ENCODE measurements at regions not wholly inside any gene's neighbourhood (a gene's known extent, or its start where the extent isn't known, plus 50 kb on each side); places are given as distances from the start of the nearest gene placed in this dataset.

DNA sequence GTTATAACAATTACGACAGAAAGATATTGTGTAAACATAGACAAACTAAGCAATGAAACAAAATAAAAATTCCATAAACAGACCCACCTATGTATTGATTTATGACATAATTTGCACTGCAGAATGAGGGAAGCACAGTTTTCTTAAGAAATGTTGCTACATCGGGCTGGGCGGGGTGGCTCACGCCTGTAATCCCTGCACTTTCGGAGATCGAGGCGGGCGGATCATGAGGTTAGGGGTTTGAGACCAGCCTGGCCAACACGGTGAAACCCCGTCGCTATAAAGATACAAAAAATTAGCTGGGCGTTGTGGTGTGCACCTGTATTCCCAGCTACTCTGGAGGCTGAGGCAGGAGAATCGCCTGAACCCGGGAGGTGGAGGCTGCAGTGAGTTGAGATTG lies 1344.4 kb upstream of the WWC1 start (continued):
- TF ChIP-seq TCF7 (IDR thresholded peaks at IDR 0.05; ENCODE audit: borderline replicate concordance) (no peak), FOXM1 (IDR thresholded peaks at IDR 0.05; ENCODE audit: low read depth, low read length) (no peak)
- TF ChIP-seq, protein P1, sequence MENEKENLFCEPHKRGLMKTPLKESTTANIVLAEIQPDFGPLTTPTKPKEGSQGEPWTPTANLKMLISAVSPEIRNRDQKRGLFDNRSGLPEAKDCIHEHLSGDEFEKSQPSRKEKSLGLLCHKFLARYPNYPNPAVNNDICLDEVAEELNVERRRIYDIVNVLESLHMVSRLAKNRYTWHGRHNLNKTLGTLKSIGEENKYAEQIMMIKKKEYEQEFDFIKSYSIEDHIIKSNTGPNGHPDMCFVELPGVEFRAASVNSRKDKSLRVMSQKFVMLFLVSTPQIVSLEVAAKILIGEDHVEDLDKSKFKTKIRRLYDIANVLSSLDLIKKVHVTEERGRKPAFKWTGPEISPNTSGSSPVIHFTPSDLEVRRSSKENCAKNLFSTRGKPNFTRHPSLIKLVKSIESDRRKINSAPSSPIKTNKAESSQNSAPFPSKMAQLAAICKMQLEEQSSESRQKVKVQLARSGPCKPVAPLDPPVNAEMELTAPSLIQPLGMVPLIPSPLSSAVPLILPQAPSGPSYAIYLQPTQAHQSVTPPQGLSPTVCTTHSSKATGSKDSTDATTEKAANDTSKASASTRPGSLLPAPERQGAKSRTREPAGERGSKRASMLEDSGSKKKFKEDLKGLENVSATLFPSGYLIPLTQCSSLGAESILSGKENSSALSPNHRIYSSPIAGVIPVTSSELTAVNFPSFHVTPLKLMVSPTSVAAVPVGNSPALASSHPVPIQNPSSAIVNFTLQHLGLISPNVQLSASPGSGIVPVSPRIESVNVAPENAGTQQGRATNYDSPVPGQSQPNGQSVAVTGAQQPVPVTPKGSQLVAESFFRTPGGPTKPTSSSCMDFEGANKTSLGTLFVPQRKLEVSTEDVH (IDR thresholded peaks at IDR 0.05; ENCODE audit: low read depth, partially characterized antibody): no peak

DNA sequence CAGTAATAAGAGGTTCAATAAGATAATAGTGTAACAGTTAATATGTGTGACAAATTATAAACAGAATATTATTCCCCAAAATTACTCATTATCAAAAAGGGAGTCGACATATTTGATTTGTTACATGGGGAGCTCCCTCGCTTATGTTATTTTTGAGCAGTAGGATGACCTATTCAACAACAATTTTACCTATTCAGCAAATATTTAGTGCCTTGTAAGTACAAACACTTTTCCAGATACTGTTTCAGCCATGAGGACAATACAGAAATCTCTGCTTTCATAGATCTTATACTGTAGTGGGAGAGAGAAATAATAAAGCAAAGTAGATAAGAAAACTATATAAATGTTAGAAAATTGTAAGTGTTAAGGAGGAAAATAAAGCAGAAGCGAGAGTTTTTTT lies 1342.8 kb upstream of the WWC1 start:
- in situ Hi-C loops (cut with MboI) (no loop called here), intact Hi-C loops (cut with micrococcal nuclease; ENCODE audit: unreplicated experiment) (no loop called here)
- Histone ChIP-seq H2AFZ (ENCODE audit: control insufficient read depth, low read depth, low read length) (no peak overlapping the region), H3K27me3 (replicated peaks in 1 of 2; ENCODE audit: control insufficient read depth in 2 of 2, insufficient read depth in 2 of 2, low read length in 1 of 2) (no peaks in the 10 kb centered on the region), H3K27ac (ENCODE audit: control insufficient read depth, insufficient read depth) (no peak overlapping the region), H3K4me2 (ENCODE audit: control insufficient read depth, insufficient read depth) (no peak overlapping the region), H4K20me1 (ENCODE audit: control insufficient read depth, insufficient read depth) (no peaks in the 10 kb centered on the region), H3K36me3 (ENCODE audit: control insufficient read depth in 2 of 2, insufficient read depth in 2 of 2, low read length in 1 of 2) (no peaks in the 10 kb centered on the region), H3K9ac (ENCODE audit: control insufficient read depth, insufficient read depth, low read length) (no peak overlapping the region), H3K79me2 (ENCODE audit: control insufficient read depth, insufficient read depth, low read length) (no peaks in the 10 kb centered on the region), H3K4me1 (ENCODE audit: control insufficient read depth, insufficient read depth, low read length) (no peaks in the 10 kb centered on the region), H3K9me3 (replicated peaks; ENCODE audit: control insufficient read depth, insufficient read depth, low read length) (no peaks in the 10 kb centered on the region), H3K4me3 (no peak overlapping the region)
- RAD21 ChIA-PET (ENCODE audit: unreplicated experiment): no interaction called here
- SMC1A ChIA-PET (ENCODE audit: uncharacterized antibody, unreplicated experiment): no interaction called here
- CTCF ChIA-PET: no interaction called here
- TF ChIP-seq MTA3 (IDR thresholded peaks at IDR 0.05; ENCODE audit: borderline replicate concordance, low read length) (no peak), MEF2B (IDR thresholded peaks at IDR 0.05; ENCODE audit: partially characterized antibody, poor library complexity, severe bottlenecking) (no peak)
- TF ChIP-seq, protein P2, sequence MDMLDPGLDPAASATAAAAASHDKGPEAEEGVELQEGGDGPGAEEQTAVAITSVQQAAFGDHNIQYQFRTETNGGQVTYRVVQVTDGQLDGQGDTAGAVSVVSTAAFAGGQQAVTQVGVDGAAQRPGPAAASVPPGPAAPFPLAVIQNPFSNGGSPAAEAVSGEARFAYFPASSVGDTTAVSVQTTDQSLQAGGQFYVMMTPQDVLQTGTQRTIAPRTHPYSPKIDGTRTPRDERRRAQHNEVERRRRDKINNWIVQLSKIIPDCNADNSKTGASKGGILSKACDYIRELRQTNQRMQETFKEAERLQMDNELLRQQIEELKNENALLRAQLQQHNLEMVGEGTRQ (IDR thresholded peaks at IDR 0.05; ENCODE audit: borderline replicate concordance, low read depth, low read length): no peak
- TF ChIP-seq, protein P3, sequence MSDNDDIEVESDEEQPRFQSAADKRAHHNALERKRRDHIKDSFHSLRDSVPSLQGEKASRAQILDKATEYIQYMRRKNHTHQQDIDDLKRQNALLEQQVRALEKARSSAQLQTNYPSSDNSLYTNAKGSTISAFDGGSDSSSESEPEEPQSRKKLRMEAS (IDR thresholded peaks at IDR 0.05; ENCODE audit: low read depth, low read length): no peak
- 0% methylated on average over 3 of the region's 3 CpGs for WGBS (ENCODE audit: insufficient coverage, insufficient replicate concordance, low lambda C conversion rate, missing lambda C conversion rate)
- no TSS peak for BruUV-seq (replicated peaks)
- FAIRE-seq (no peak), DNase-seq (ENCODE audit: low read depth, low spot score) (no peak), ATAC-seq (no peak)
- POLR2A ChIA-PET: no interaction called here

Data from GM12878 (cell line).